Activated CD4-positive, alpha-beta T cell treated with anti-CD3 and anti-CD28 coated beads, Interleukin-2, amount 50 U/mL, for 4 hours (primary cell): ENCODE measurements at regions not wholly inside any gene's neighbourhood (a gene's known extent, or its start where the extent isn't known, plus 50 kb on each side); places are given as distances from the start of the nearest gene placed in this dataset.
"Not testable (repeated sequence)": the region's sequence is repeated elsewhere in the genome, so short reads cannot be mapped to it uniquely, and the experiment has no call there.

Source experiments
- DNase-seq, 2 experiments: peaks; one replicate each; pipeline ENCODE4 v3.0.0-alpha.2; 2020

DNA sequence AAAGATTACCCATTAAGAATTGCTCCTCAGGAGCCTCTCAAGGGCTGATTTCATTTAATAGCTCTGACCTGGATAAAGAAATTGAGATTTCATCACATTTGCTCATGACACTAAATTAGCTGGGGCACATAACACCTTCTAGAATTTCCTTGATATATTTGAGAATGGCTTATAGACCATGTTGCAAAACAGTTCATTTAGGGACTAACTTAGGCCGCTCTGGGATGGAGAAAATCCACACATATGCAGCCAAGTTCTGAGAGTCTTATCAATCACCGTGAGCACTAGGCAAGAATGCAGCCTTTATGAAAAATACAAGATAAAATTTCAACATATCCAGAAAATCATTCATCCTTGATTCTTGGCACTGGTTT, 91.0 kb upstream of the MCHR2 start:
- no peak for DNase-seq

DNA sequence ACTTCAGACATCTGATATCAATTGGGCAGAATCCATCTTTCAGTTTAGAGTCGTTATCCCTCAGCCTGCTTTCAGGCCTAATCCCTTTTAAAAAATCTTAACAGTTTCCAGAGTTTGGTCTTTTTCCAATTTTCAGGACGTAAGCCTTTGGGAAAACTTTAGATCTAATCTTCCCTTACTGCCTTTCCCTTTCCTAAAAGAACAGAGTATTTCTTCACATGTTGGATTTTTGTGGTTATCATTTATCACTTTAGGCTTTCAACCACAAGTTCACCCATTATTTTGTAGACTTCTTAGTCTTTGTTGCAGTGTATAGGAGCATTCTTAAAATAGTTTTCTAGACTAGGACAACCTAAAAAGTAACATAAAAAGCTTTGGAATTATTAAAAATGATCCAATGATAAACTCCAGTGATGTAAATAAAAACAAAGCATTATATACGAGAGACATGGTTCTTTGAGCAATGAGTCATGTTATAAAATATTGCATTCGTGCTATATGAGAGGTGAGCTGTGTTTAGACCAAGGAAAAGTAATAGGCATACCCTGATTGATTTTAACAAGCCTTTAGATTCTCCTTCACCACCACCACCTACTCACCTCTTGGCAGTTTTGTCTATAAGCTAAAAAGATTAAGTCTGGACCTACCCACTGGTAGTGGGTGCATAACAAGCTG, 90.4 kb upstream of the MCHR2 start:
- no peak for DNase-seq

DNA sequence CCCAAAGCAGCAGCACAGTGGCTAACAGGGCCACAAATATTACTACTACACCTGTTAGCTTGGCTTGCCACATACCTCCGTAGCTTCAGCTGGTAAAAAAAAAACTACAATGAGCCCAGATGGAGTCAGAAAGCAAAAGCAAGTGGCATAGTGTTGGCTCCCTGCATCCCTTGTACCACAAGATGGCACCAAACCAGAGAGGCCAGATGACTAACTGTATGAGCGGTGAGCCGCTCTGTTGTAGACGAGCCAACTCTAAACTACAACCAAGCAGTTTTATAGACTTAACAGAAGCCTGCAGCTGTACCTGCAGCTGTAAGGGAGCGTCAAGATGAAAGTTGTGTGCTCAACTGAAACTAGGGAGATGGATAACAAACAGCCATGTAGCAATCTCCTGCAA, 84.5 kb upstream of the MCHR2 start:
- no peak for DNase-seq

DNA sequence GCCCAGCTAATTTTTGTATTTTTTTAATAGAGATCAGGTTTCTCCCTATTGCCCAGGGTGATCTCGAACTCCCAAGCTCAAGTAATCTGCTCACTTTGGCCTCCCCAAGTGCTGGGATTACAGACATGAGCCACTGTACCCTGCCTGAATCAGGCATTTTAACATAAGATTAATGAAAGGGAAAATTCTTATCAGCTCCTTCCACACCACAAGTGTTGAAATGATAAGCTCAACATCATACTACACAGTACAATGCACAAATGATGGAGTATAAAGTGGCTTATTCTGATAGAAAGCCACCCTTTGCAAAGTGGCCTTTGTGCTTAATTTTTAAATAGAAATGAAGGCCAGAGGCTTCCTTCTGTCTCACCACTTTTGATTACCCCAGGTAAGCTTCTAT, 71.3 kb upstream of the MCHR2 start:
- no peak for DNase-seq

DNA sequence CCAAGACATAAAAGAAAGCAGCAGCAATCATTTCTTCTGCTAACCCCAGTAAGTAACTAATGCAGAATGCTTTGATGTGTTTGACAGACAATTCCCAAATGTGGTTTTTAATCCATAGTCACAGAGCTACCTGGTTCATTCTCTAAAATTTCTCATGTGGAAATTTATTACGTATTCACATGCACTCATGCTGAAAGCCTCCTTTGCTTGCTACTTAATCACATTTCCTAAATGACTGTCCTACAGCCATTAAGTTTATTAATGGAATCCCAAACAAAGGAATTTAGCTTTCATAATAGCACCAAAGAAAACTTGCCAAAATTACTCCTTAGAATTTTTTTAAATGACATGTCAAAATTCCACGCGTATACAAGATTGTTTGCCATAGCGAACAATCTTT, 68.6 kb upstream of the MCHR2 start:
- DNase-seq: no peak

DNA sequence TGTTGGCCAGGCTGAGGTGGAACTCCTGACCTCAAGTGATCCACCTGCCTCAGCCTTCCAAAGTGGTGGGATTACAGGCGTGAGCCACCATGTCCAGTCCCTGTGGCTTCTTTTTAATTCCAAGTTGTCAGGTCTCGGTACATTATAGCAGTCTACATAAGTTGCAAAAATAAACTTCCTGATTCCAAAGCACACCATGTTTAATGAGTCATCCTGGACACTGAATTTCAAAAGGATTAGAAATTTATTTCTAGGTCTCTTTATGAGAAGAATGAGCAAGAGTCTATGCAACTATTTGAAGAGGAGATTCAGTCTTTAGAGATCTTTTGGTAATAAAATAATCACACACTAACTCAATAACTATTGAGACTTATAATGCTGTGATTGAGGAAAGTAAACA, 63.9 kb upstream of the MCHR2 start:
- DNase-seq: no peak

DNA sequence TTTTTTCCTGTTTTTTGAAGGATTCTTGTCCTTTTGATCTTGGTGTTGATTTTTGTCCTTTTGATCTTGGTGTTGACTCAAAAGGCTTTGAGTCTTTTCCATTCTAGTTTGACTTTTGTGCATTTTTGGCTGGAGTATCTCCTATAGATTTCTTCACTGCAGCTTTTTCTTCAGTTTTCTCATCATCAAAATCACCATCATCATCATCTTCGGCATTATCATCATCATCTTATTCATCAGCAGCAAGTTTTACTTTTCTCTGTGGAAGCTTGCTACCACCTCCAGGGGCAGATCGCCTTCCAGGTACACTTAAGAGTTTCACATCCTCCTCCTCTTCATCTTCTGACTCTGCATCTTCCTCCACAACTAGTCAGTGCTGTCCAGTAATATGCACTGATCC, 56.5 kb upstream of the MCHR2 start:
- no peak for DNase-seq

DNA sequence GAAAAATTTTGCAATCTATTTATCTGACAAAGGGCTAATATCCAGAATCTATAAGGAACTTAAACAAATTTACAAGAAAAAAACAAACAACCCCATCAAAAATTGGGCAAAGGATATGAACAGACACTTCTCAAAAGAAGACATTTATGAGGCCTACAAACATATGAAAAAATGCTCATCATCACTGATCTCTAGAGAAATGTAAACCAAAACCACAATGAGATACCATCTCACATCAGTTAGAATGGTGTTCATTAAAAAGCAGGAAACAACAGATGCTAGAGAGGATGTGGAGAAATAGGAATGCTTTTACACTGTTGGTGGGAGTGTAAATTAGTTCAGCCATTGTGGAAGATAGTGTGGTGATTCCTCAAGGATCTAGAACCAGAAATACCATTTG, 49.9 kb upstream of the MCHR2 start:
- DNase-seq: not testable (repeated sequence)
